IMR-90 (cell line): ENCODE measurements at regions not wholly inside any gene's neighbourhood (a gene's known extent, or its start where the extent isn't known, plus 50 kb on each side); places are given as distances from the start of the nearest gene placed in this dataset.

Experiments
- ATAC-seq: fragments of 200-7000 bp; cut with Tn5 transposase; 2 replicates; pipeline ENCODE4 v1.9.1; 2020; ENCODE audit warnings: low read depth, mild to moderate bottlenecking, moderate library complexity
- BruUV-seq: library from RNA; stranded (reverse); fragments of 400-500 nt; replicated peaks from 2 replicates; lab custom pipeline; 2021; lab: Mats Ljungman, UMichigan
- CTCF ChIA-PET: fragments of 300-600 bp; formaldehyde crosslinking; extraction: SDS; loops from one replicate; lab custom pipeline; 2021; ENCODE audit warnings: antibody characterized with exemption; lab: Yijun Ruan, JAX
- POLR2A ChIA-PET: fragments of 300-600 bp; sonication (Branson Sonifier 250); formaldehyde crosslinking; loops from one replicate; lab custom pipeline; 2022; ENCODE audit warnings: antibody characterized with exemption; ENCODE audit not compliant: unreplicated experiment; lab: Charles Lee
- DNase-seq: peaks from one replicate; pipeline ENCODE4 v3.0.0; 2013
- H2AFZ ChIP-seq: replicated peaks from 2 replicates; pipeline ENCODE3; 2013; ENCODE audit warnings: low read length, mild to moderate bottlenecking; ENCODE audit not compliant: poor library complexity
- H2AK5ac ChIP-seq: 2 replicates; pipeline ENCODE4 v1.6.1; 2013; ENCODE audit warnings: low read depth, low read length, inconsistent platforms
- H2AK9ac ChIP-seq: replicated peaks from 2 replicates; pipeline ENCODE3; 2013; ENCODE audit warnings: mild to moderate bottlenecking, low read depth, low read length, moderate library complexity; ENCODE audit not compliant: poor library complexity
- H2BK120ac ChIP-seq: 2 replicates; pipeline ENCODE4 v1.6.1; 2013; ENCODE audit warnings: low read depth, low read length, inconsistent platforms
- H2BK15ac ChIP-seq: 3 replicates; pipeline ENCODE4 v1.6.1; 2013; ENCODE audit warnings: low read depth, low read length, inconsistent platforms
- H2BK20ac ChIP-seq: 2 replicates; pipeline ENCODE4 v1.6.1; 2013; ENCODE audit warnings: low read depth, mild to moderate bottlenecking, inconsistent platforms, low read length, moderate library complexity
- H2BK5ac ChIP-seq: 2 replicates; pipeline ENCODE4 v1.6.1; 2013; ENCODE audit warnings: mild to moderate bottlenecking, low read depth, low read length, inconsistent platforms; ENCODE audit not compliant: poor library complexity, severe bottlenecking
- H3K14ac ChIP-seq: replicated peaks from 2 replicates; pipeline ENCODE4 v1.6.1; 2013; ENCODE audit warnings: low read depth, low read length, inconsistent platforms
- H3K18ac ChIP-seq: 2 replicates; pipeline ENCODE4 v1.6.1; 2013; ENCODE audit warnings: low read depth, low read length, control low read depth
- H3K23ac ChIP-seq: 2 replicates; pipeline ENCODE4 v1.6.1; 2013; ENCODE audit warnings: low read depth, low read length, inconsistent platforms
- H3K27ac ChIP-seq: 2 replicates; pipeline ENCODE4 v1.5.1; 2013; ENCODE audit warnings: mild to moderate bottlenecking, control low read depth, low read length; ENCODE audit not compliant: insufficient read depth
- H3K27me3 ChIP-seq: 2 replicates; pipeline ENCODE4 v1.6.1; 2013; ENCODE audit warnings: low read length; ENCODE audit not compliant: control insufficient read depth, insufficient read depth
- H3K36me3 ChIP-seq: 2 replicates; pipeline ENCODE4 v1.6.1; 2013; ENCODE audit warnings: low read length, mixed read lengths; ENCODE audit not compliant: control insufficient read depth, insufficient read depth
- H3K4ac ChIP-seq: 2 replicates; pipeline ENCODE4 v1.6.1; 2013; ENCODE audit warnings: low read depth, low read length, inconsistent platforms
- H3K4me1 ChIP-seq: 2 replicates; pipeline ENCODE4 v1.6.1; 2013; ENCODE audit warnings: low read length, mixed read lengths; ENCODE audit not compliant: control insufficient read depth, insufficient read depth
- H3K4me2 ChIP-seq: 2 replicates; pipeline ENCODE4 v1.6.1; 2013; ENCODE audit warnings: low read depth, mild to moderate bottlenecking, control low read depth, low read length, moderate library complexity
- H3K4me3 ChIP-seq: 2 replicates; pipeline ENCODE4 v1.5.1; 2013; ENCODE audit warnings: low read depth, mild to moderate bottlenecking, control low read depth, low read length, moderate library complexity; ENCODE audit not compliant: insufficient read depth
- H3K56ac ChIP-seq: 2 replicates; pipeline ENCODE4 v1.6.1; 2013; ENCODE audit warnings: low read length, inconsistent platforms; ENCODE audit not compliant: insufficient read depth; ENCODE audit errors: extremely low read depth
- H3K79me1 ChIP-seq, 2 experiments: 2 replicates each; pipeline ENCODE4 v1.6.1; 2013; ENCODE audit warnings: low read length in 2 of 2, inconsistent platforms in 1 of 2, low read depth in 1 of 2
- H3K9ac ChIP-seq: 2 replicates; pipeline ENCODE4 v1.6.1; 2013; ENCODE audit warnings: low read depth, low read length, control low read depth
- H3K9me1 ChIP-seq: 2 replicates; pipeline ENCODE4 v1.6.1; 2013; ENCODE audit warnings: low read length, inconsistent platforms; ENCODE audit not compliant: insufficient read depth
- H3K9me3 ChIP-seq: 2 replicates; pipeline ENCODE4 v1.6.1; 2013; ENCODE audit warnings: low read length; ENCODE audit not compliant: control insufficient read depth, insufficient read depth
- H4K20me1 ChIP-seq: 2 replicates; pipeline ENCODE4 v1.6.1; 2013; ENCODE audit warnings: low read length, inconsistent platforms; ENCODE audit not compliant: insufficient read depth
- H4K5ac ChIP-seq: 2 replicates; pipeline ENCODE4 v1.6.1; 2013; ENCODE audit warnings: mild to moderate bottlenecking, low read depth, low read length, control low read depth
- H4K8ac ChIP-seq, 2 experiments: 2 replicates each; pipeline ENCODE4 v1.6.1; 2013; ENCODE audit warnings: low read depth in 2 of 2, low read length in 2 of 2, control low read depth in 1 of 2, inconsistent platforms in 1 of 2
- H4K91ac ChIP-seq: 2 replicates; pipeline ENCODE4 v1.6.1; 2013; ENCODE audit warnings: low read depth, low read length, inconsistent platforms; ENCODE audit not compliant: insufficient read depth
- BHLHE40 ChIP-seq: fragments of 150-350 bp; IDR thresholded peaks from 2 replicates; pipeline ENCODE4 v1.6.1; 2016; ENCODE audit warnings: mild to moderate bottlenecking, low read depth, low read length
- CHD1 ChIP-seq: IDR thresholded peaks from 2 replicates; pipeline ENCODE4 v1.6.1; 2012; ENCODE audit warnings: low read depth, low read length, improper control_type of control experiment
- FOS ChIP-seq: fragments of 150-350 bp; IDR thresholded peaks from 2 replicates; pipeline ENCODE4 v1.6.1; 2016; ENCODE audit warnings: low read depth, low read length
- MAFK ChIP-seq: IDR thresholded peaks from 2 replicates; pipeline ENCODE4 v1.6.1; 2012; ENCODE audit warnings: low read depth, low read length, improper control_type of control experiment
- MAZ ChIP-seq: IDR thresholded peaks from 2 replicates; pipeline ENCODE4 v1.6.1; 2012; ENCODE audit warnings: low read depth, mild to moderate bottlenecking, low read length, improper control_type of control experiment, moderate library complexity, borderline replicate concordance
- MXI1 ChIP-seq: IDR thresholded peaks from 2 replicates; pipeline ENCODE4 v1.6.1; 2012; ENCODE audit warnings: low read depth, mild to moderate bottlenecking, low read length, moderate library complexity, borderline replicate concordance
- NFE2L2 ChIP-seq: fragments of 150-350 bp; IDR thresholded peaks from 2 replicates; pipeline ENCODE4 v1.6.1; 2016; ENCODE audit warnings: low read depth, mild to moderate bottlenecking, low read length
- POLR2A ChIP-seq: IDR thresholded peaks from 2 replicates; pipeline ENCODE4 v1.6.1; 2012; ENCODE audit warnings: mild to moderate bottlenecking, low read depth, low read length
- RAD21 ChIP-seq: IDR thresholded peaks from 2 replicates; pipeline ENCODE4 v1.6.1; 2012; ENCODE audit warnings: low read length, improper control_type of control experiment
- RCOR1 ChIP-seq: IDR thresholded peaks from 2 replicates; pipeline ENCODE4 v1.6.1; 2012; ENCODE audit warnings: mild to moderate bottlenecking, low read length, improper control_type of control experiment; ENCODE audit not compliant: insufficient replicate concordance
- RFX5 ChIP-seq: IDR thresholded peaks from 2 replicates; pipeline ENCODE4 v1.8.0; 2012; ENCODE audit warnings: low read depth, mild to moderate bottlenecking, low read length, moderate library complexity
- SMC3 ChIP-seq: fragments of 150-350 bp; IDR thresholded peaks from 2 replicates; pipeline ENCODE4 v1.6.1; 2016; ENCODE audit warnings: low read depth, mild to moderate bottlenecking, antibody characterized with exemption, low read length, moderate library complexity
- WGBS, 2 experiments: methylation state at CpG; one replicate each; pipeline versions ENCODE4 v1.1.5 to v1.1.7; 2013; ENCODE audit warnings: missing lambda C conversion rate in 2 of 2; ENCODE audit not compliant: insufficient read length in 1 of 2; ENCODE audit errors: extremely low coverage in 2 of 2; 5-methylcytosine and 5-hydroxymethylcytosine counted together
- dilution Hi-C: fragments of 300-500 bp; cut with HindIII; formaldehyde crosslinking; loops from one replicate; pipeline ENCODE4 v1.14.3; 2018; ENCODE audit warnings: low sequenced_read_pairs; ENCODE audit not compliant: unreplicated experiment
- in situ Hi-C: fragments of 300-500 bp; cut with MboI; formaldehyde crosslinking; loops from 3 replicates; pipeline ENCODE4 v1.14.3; 2019; ENCODE audit warnings: low sequenced_read_pairs, inconsistent platforms, mixed read lengths
- intact Hi-C: fragments of 100-400 bp; cut with micrococcal nuclease; formaldehyde crosslinking; loops from 2 replicates; pipeline ENCODE4 v1.10.0; 2022
- TF ChIP-seq, protein P1 (sequence below): conservative IDR thresholded peaks from 2 replicates; pipeline ENCODE4 v1.5.1; 2012; ENCODE audit warnings: mild to moderate bottlenecking, low read depth, low read length, improper control_type of control experiment
- TF ChIP-seq, protein P2 (sequence below): fragments of 150-350 bp; IDR thresholded peaks from 2 replicates; pipeline ENCODE4 v1.6.1; 2016; ENCODE audit warnings: low read depth, mild to moderate bottlenecking, low read length, moderate library complexity, borderline replicate concordance
- TF ChIP-seq, protein P3 (sequence below): fragments of 150-350 bp; IDR thresholded peaks from 2 replicates; pipeline ENCODE4 v1.6.1; 2017; ENCODE audit warnings: mild to moderate bottlenecking, antibody characterized with exemption, low read length, low read depth

DNA sequence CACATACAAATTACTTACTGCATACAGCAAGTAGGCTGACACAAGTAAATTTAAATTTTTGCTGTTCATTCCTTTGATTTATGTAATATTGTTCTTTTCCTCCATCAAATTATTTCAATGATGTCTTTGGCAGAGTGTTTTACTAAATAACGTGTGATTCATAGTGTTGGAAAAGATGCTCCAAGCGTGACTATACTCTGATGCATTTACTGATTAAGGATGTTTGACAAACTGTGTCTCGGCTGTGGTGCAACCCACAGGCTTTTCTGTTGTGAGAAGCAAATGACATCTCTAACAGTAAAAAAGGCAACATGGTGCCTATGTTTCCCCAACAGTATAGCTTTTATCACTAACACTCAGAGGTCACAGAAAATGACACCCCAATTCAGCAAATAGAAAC, 540.9 kb downstream of the PPP4R3C start:
- dilution Hi-C loops (no loop called here), intact Hi-C loops (no loop called here), in situ Hi-C loops (no loop called here)
- H2BK20ac ChIP-seq, result no peak overlapping the region
- no peak overlapping the region for H3K27ac ChIP-seq
- no peaks in the 10 kb centered on the region for H3K9me1 ChIP-seq
- no peak overlapping the region for H3K14ac ChIP-seq
- no CpG with 5 or more reads among the region's 3 CpGs for WGBS, 2 experiments
- H3K9ac ChIP-seq, result no peak overlapping the region
- no peak overlapping the region for H3K4ac ChIP-seq
- H4K20me1 ChIP-seq, result no peaks in the 10 kb centered on the region
- no peak overlapping the region for H3K4me2 ChIP-seq
- no peaks in the 10 kb centered on the region for H3K27me3 ChIP-seq
- CTCF ChIA-PET, result no interaction called here
- H2BK15ac ChIP-seq, result no peak overlapping the region
- no peaks in the 10 kb centered on the region for H3K79me1 ChIP-seq
- H3K36me3 ChIP-seq, result no peaks in the 10 kb centered on the region
- H4K91ac ChIP-seq, result no peak overlapping the region
- POLR2A ChIA-PET, result no interaction called here
- TF ChIP-seq RCOR1 (no peak), MAZ (no peak), NFE2L2 (no peak), MXI1 (no peak), RAD21 (no peak), POLR2A (no peak), FOS (no peak), BHLHE40 (no peak), MAFK (no peak), CHD1 (no peak), SMC3 (no peak), RFX5 (no peak)
- TF ChIP-seq, protein P1, sequence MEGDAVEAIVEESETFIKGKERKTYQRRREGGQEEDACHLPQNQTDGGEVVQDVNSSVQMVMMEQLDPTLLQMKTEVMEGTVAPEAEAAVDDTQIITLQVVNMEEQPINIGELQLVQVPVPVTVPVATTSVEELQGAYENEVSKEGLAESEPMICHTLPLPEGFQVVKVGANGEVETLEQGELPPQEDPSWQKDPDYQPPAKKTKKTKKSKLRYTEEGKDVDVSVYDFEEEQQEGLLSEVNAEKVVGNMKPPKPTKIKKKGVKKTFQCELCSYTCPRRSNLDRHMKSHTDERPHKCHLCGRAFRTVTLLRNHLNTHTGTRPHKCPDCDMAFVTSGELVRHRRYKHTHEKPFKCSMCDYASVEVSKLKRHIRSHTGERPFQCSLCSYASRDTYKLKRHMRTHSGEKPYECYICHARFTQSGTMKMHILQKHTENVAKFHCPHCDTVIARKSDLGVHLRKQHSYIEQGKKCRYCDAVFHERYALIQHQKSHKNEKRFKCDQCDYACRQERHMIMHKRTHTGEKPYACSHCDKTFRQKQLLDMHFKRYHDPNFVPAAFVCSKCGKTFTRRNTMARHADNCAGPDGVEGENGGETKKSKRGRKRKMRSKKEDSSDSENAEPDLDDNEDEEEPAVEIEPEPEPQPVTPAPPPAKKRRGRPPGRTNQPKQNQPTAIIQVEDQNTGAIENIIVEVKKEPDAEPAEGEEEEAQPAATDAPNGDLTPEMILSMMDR, result no peak
- TF ChIP-seq, protein P2, sequence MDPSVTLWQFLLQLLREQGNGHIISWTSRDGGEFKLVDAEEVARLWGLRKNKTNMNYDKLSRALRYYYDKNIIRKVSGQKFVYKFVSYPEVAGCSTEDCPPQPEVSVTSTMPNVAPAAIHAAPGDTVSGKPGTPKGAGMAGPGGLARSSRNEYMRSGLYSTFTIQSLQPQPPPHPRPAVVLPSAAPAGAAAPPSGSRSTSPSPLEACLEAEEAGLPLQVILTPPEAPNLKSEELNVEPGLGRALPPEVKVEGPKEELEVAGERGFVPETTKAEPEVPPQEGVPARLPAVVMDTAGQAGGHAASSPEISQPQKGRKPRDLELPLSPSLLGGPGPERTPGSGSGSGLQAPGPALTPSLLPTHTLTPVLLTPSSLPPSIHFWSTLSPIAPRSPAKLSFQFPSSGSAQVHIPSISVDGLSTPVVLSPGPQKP, result no peak
- TF ChIP-seq, protein P3, sequence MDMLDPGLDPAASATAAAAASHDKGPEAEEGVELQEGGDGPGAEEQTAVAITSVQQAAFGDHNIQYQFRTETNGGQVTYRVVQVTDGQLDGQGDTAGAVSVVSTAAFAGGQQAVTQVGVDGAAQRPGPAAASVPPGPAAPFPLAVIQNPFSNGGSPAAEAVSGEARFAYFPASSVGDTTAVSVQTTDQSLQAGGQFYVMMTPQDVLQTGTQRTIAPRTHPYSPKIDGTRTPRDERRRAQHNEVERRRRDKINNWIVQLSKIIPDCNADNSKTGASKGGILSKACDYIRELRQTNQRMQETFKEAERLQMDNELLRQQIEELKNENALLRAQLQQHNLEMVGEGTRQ, result no peak
- 0 out of 2 replicates have a peak, but pooled peaks cover 4% of the 10 kb centered on the region for H3K9me3 ChIP-seq
- no peak overlapping the region for H3K18ac ChIP-seq
- no peak overlapping the region for H2BK5ac ChIP-seq
- no peaks in the 10 kb centered on the region for H3K4me1 ChIP-seq
- no peak overlapping the region for H2AFZ ChIP-seq
- H3K4me3 ChIP-seq, result no peak overlapping the region
- no peak overlapping the region for H4K5ac ChIP-seq
- no peak overlapping the region for H4K8ac ChIP-seq
- H2BK120ac ChIP-seq, result no peak overlapping the region
- DNase-seq (no peak), ATAC-seq (no peak)
- H2AK5ac ChIP-seq, result no peak overlapping the region
- H3K23ac ChIP-seq, result no peak overlapping the region
- H3K56ac ChIP-seq, result no peak overlapping the region
- BruUV-seq, result no TSS peak
- H2AK9ac ChIP-seq, result no peak overlapping the region
